Panc1 (cell line): ENCODE measurements at regions not wholly inside any gene's neighbourhood (a gene's known extent, or its start where the extent isn't known, plus 50 kb on each side); places are given as distances from the start of the nearest gene placed in this dataset.

Experiments
- ATAC-seq: fragments of 200-7000 bp; cut with Tn5 transposase; 2 replicates; pipeline ENCODE4 v1.9.1; 2020; ENCODE audit warnings: mild to moderate bottlenecking, moderate library complexity
- BruUV-seq: library from RNA; stranded (reverse); fragments of 400-500 nt; replicated peaks from 2 replicates; lab custom pipeline; 2021; lab: Mats Ljungman, UMichigan
- CTCF ChIA-PET: fragments of 300-600 bp; sonication (Branson Sonifier 250); formaldehyde crosslinking; loops from one replicate; lab custom pipeline; 2022; ENCODE audit warnings: antibody characterized with exemption; lab: Charles Lee
- POLR2A ChIA-PET: fragments of 300-600 bp; sonication (Branson Sonifier 250); formaldehyde crosslinking; loops from one replicate; lab custom pipeline; 2022; ENCODE audit warnings: antibody characterized with exemption; lab: Charles Lee
- DNase-seq: peaks from one replicate; pipeline ENCODE4 v3.0.0-alpha.2; 2010; ENCODE audit warnings: low read depth, low spot score
- H3K27ac ChIP-seq: 2 replicates; pipeline ENCODE4 v1.5.1; 2011; ENCODE audit warnings: mild to moderate bottlenecking, low read length, inconsistent platforms
- H3K27me3 ChIP-seq: fragments of 200-500 bp; sonication (Bioruptor generic); 2 replicates; pipeline ENCODE4 v1.6.0; 2014; ENCODE audit warnings: low read length, inconsistent platforms; ENCODE audit not compliant: control insufficient read depth, insufficient read depth
- H3K36me3 ChIP-seq: fragments of 200-500 bp; sonication (Bioruptor generic); 2 replicates; pipeline ENCODE4 v1.5.1; 2014; ENCODE audit warnings: inconsistent platforms, mild to moderate bottlenecking, low read length, moderate library complexity; ENCODE audit not compliant: control insufficient read depth, insufficient read depth
- H3K4me1 ChIP-seq: 2 replicates; pipeline ENCODE4 v1.5.1; 2011; ENCODE audit warnings: inconsistent platforms, mild to moderate bottlenecking, low read length, moderate library complexity; ENCODE audit not compliant: control insufficient read depth, insufficient read depth
- H3K4me3 ChIP-seq, 2 experiments: 2 replicates each; pipeline ENCODE4 v1.5.1; 2011 to 2012; ENCODE audit warnings: low read depth in 2 of 2, low read length in 2 of 2, mild to moderate bottlenecking in 2 of 2, inconsistent platforms in 1 of 2, moderate library complexity in 1 of 2
- H3K9me3 ChIP-seq: fragments of 200-500 bp; sonication (Bioruptor generic); 2 replicates; pipeline ENCODE4 v1.5.1; 2014; ENCODE audit warnings: low read depth, mild to moderate bottlenecking, inconsistent platforms, low read length, moderate library complexity; ENCODE audit not compliant: control insufficient read depth, insufficient read depth
- CTCF ChIP-seq: fragments of 450-650 bp; IDR thresholded peaks from 2 replicates; pipeline ENCODE4 v1.5.1; 2017; ENCODE audit warnings: mild to moderate bottlenecking
- POLR2AphosphoS5 ChIP-seq: IDR thresholded peaks from 2 replicates; pipeline ENCODE4 v1.6.1; 2012; ENCODE audit warnings: mild to moderate bottlenecking, low read depth, low read length, moderate library complexity
- REST ChIP-seq, 2 experiments: IDR thresholded peaks; 2 replicates each; pipeline ENCODE4 v1.6.1; 2011 to 2012; ENCODE audit warnings: low read depth in 2 of 2, control low read depth in 1 of 2, low read length in 1 of 2, mild to moderate bottlenecking in 1 of 2, moderate library complexity in 1 of 2; ENCODE audit not compliant: insufficient read depth in 1 of 2
- SIN3A ChIP-seq: IDR thresholded peaks from 2 replicates; pipeline ENCODE4 v1.6.1; 2012; ENCODE audit warnings: low read depth, mild to moderate bottlenecking, low read length, moderate library complexity, borderline replicate concordance; ENCODE audit not compliant: insufficient read depth
- TCF7L2 ChIP-seq: IDR thresholded peaks from 2 replicates; pipeline ENCODE4 v1.6.1; 2011; ENCODE audit warnings: mild to moderate bottlenecking, low read depth, low read length, inconsistent platforms
- in situ Hi-C: cut with HindIII; loops from 2 replicates; pipeline ENCODE4 v1.10.0; 2016; ENCODE audit warnings: low sequenced_read_pairs, low pct_unique_long_range_greater_than_20kb
- intact Hi-C: fragments of 100-400 bp; cut with micrococcal nuclease; formaldehyde crosslinking; loops from one replicate; pipeline ENCODE4 v1.10.0; 2022; ENCODE audit not compliant: unreplicated experiment

- no TSS peak for BruUV-seq
- no peaks in the 10 kb centered on the region for H3K9me3 ChIP-seq
- CTCF ChIA-PET = no interaction called here
- no peak for TF ChIP-seq REST (IDR thresholded peaks at IDR 0.05; ENCODE audit: insufficient read depth in 1 of 2, low read depth in 2 of 2, low read length in 1 of 2)
- TF ChIP-seq POLR2AphosphoS5 = no peak
- TF ChIP-seq CTCF = no peak
- TF ChIP-seq SIN3A = no peak
- no peak for TF ChIP-seq TCF7L2
- no peaks in the 10 kb centered on the region for H3K4me1 ChIP-seq
- in situ Hi-C loops (no loop called here), intact Hi-C loops (no loop called here)
- H3K36me3 ChIP-seq = no peaks in the 10 kb centered on the region
- no peak for DNase-seq
- H3K27ac ChIP-seq = no peak overlapping the region
- no peak for ATAC-seq
- POLR2A ChIA-PET = no interaction called here
- no peaks in the 10 kb centered on the region for H3K27me3 ChIP-seq
- no peak overlapping the region for H3K4me3 ChIP-seq
Measured at GRCh38 chr3:162699291-162699690, 1202.7 kb downstream of the OTOL1 start.

GRCh38 chr3:162701211-162701610 lies 1204.6 kb downstream of the OTOL1 start:
- Histone ChIP-seq H3K9me3 (no peaks in the 10 kb centered on the region), H3K4me3 (no peak overlapping the region), H3K36me3 (no peaks in the 10 kb centered on the region), H3K27me3 (no peaks in the 10 kb centered on the region), H3K27ac (no peak overlapping the region), H3K4me1 (no peaks in the 10 kb centered on the region)
- no peak for DNase-seq
- no TSS peak for BruUV-seq
- intact Hi-C loops = no loop called here
- ChIA-PET CTCF (no interaction called here), POLR2A (no interaction called here)
- in situ Hi-C loops = no loop called here
- TF ChIP-seq POLR2AphosphoS5 (no peak), TCF7L2 (no peak)
- ATAC-seq = no peak

GRCh38 chr3:162702768-162703385 lies 1206.3 kb downstream of the OTOL1 start:
- DNase-seq (no peak), ATAC-seq (no peak)
- Histone ChIP-seq H3K9me3 (no peaks in the 10 kb centered on the region), H3K27me3 (no peaks in the 10 kb centered on the region), H3K27ac (no peak overlapping the region), H3K4me3 (no peak overlapping the region), H3K36me3 (no peaks in the 10 kb centered on the region), H3K4me1 (no peaks in the 10 kb centered on the region)
- intact Hi-C loops = no loop called here
- POLR2A ChIA-PET = no interaction called here
- TF ChIP-seq POLR2AphosphoS5 (no peak), TCF7L2 (no peak), SIN3A (no peak), CTCF (no peak), REST (IDR thresholded peaks at IDR 0.05; ENCODE audit: insufficient read depth in 1 of 2, low read depth in 2 of 2, low read length in 1 of 2) (no peak)
- CTCF ChIA-PET = no interaction called here
- BruUV-seq = no TSS peak
- in situ Hi-C loops = no loop called here
